ENCODE measurements at regions not wholly inside any gene's neighbourhood (a gene's known extent, or its start where the extent isn't known, plus 50 kb on each side); places are given as distances from the start of the nearest gene placed in this dataset.
A peak's percentile ranks its signal among the peaks of the same experiment; 100 is the strongest.

- no peak for TF ChIP-seq CTCF (IDR thresholded peaks at IDR 0.05; ENCODE audit: insufficient read depth, missing control alignments)
- FAIRE-seq, result no peak
- DNase-seq (ENCODE audit: insufficient read length, low spot score), result no peak
Measured at GRCh38 chr4:96526625-96527024, 686.7 kb downstream of the PDHA2 start.

GRCh38 chr4:96531836-96532235 lies 691.9 kb downstream of the PDHA2 start:
- FAIRE-seq (no peak), DNase-seq (ENCODE audit: insufficient read length, low spot score) (no peak)
- TF ChIP-seq CTCF (IDR thresholded peaks at IDR 0.05; ENCODE audit: insufficient read depth, missing control alignments), result no peak

DNA sequence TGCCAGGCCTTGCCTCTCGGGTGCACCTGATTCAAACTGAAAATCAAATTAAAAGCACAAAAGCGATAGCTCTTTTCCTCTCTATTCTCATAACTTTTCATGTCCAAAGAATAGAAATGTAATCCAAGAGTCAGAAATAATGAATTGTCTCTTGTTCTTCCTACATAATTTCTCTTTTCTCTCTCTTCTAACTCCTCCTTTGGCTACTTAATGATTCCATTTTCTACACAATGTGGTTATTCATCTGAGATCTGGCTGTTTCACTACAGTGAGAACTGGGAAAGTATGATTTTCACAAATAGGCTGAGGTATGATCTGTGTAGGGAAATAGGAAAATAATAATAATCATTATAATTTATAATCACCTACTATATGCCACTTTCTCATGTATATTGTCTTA lies 703.5 kb downstream of the PDHA2 start:
- DNase-seq (ENCODE audit: insufficient read length, low spot score) (no peak), FAIRE-seq (no peak)
- TF ChIP-seq CTCF (IDR thresholded peaks at IDR 0.05; ENCODE audit: insufficient read depth, missing control alignments), result no peak

DNA sequence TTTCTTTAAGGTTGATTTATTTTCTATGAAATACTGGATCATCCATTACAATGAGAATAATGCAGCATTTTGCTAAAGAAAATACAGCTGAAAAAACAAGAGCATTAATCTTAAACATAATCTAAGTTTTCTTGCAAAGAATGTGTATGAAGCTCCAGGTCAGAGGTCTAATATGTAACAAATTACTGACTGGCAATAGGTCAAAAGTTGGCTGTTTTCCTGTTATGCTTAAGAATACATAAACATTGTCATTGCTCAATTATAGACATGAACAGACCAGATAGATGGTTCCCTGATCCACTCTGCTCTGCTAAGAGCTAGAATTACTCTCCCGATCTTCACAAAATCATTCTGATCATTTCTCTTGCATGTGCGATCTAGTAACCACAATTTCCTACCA lies 718.6 kb downstream of the PDHA2 start:
- DNase-seq (ENCODE audit: insufficient read length, low spot score) (no peak), FAIRE-seq (peak; percentile 29)
- TF ChIP-seq CTCF (IDR thresholded peaks at IDR 0.05; ENCODE audit: insufficient read depth, missing control alignments), result no peak

- TF ChIP-seq CTCF (IDR thresholded peaks at IDR 0.05; ENCODE audit: insufficient read depth, missing control alignments), result no peak
- no peak for FAIRE-seq
- DNase-seq (ENCODE audit: insufficient read length, low spot score), result no peak
Measured at GRCh38 chr4:96566755-96567154, 726.9 kb downstream of the PDHA2 start.

DNA sequence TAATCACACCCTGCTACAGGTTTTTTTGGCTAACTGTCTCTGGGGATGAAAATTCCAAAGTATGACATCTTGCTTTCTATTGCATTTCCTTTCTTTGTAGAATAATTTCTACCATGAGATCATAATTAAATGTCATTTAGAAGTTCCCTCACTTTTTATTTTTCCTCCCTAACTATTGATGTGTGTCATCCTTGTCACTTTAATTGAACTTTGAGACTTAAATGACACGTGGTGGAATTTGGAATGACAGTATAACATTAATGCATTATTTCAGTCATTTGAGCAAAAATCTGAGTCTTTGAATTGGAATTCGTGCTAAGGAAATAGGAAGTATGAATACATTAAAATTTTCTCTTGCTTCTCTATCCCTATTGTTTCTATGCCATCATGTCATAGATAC lies 745.4 kb downstream of the PDHA2 start:
- FAIRE-seq, result no peak
- TF ChIP-seq CTCF (IDR thresholded peaks at IDR 0.05; ENCODE audit: insufficient read depth, missing control alignments), result no peak
- DNase-seq (ENCODE audit: insufficient read length, low spot score), result no peak

DNA sequence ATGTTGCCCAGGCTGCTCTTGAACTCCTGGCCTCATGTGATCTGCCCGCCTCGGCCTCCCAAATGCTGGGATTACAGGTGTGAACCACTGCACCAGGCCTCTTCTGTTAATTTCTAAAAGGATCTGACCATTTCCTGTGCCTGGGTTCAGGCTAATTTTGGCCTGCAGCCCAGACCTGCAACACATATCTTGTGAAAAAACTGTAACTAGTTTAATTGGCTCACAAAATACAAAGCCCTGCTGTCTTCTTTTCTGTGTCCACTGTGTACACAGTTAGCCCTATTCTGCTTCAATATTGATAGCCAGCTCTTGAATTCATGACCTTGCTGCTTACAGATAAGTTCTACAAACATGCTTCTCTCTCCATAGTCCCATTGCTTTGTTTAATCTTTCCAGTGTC lies 753.5 kb downstream of the PDHA2 start:
- no peak for DNase-seq (ENCODE audit: insufficient read length, low spot score)
- no peak for FAIRE-seq
- no peak for TF ChIP-seq CTCF (IDR thresholded peaks at IDR 0.05; ENCODE audit: insufficient read depth, missing control alignments)
